HG02981 (cell line): ENCODE measurements at regions not wholly inside any gene's neighbourhood (a gene's known extent, or its start where the extent isn't known, plus 50 kb on each side); places are given as distances from the start of the nearest gene placed in this dataset.

ENCODE experiments used
- ATAC-seq: cut with Tn5 transposase; IDR thresholded peaks from one replicate; pipeline ENCODE4 v1.9.1; 2021; ENCODE audit warnings: mild to moderate bottlenecking, moderate library complexity; ENCODE audit not compliant: unreplicated experiment

GRCh38 chr12:118467641-118468305, 91.4 kb downstream of the SUDS3 start:
- no peak for ATAC-seq

DNA sequence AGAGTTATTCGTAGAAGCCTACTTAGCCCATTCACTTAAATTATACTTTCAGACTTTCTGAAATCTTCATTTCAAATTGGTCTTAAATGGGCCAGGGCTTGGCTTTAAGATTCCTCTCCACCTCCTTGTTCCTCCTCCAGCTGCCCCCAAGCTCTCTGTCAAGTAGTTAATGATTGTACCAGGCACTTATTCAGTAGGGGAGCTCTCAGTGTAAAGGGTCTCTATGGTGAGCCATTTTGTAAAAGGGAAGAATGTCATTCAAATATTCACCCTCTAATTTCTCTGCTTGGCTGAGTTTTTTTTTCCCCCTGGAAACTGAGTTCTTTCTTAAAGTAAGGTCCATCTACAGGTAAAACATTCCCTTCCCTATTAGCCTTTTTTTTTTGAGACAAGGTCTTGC, 96.6 kb downstream of the SUDS3 start:
- no peak for ATAC-seq

DNA sequence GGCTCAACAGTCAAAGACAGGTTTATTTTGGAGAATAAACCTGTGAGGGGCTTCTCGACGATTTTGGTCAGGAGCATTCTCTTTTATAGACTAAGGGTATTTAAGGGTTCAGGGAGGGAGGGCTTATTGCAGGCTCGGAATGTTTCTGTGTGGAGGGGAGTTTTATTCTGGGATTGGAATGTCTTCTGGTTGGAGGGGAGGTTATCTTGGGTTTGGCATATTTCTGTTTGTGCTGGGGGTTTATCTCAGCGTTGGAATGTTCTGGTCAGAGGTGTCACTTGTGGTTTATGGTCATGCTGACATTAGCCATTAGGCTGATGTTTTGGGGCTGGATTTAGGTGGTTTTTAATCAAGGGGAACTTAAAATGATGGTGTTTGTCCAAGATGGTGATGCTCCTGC, 103.9 kb downstream of the SUDS3 start:
- no peak for ATAC-seq

- ATAC-seq: no peak
These were observed 111.7 kb downstream of the SUDS3 start for GRCh38 chr12:118488034-118488433.

DNA sequence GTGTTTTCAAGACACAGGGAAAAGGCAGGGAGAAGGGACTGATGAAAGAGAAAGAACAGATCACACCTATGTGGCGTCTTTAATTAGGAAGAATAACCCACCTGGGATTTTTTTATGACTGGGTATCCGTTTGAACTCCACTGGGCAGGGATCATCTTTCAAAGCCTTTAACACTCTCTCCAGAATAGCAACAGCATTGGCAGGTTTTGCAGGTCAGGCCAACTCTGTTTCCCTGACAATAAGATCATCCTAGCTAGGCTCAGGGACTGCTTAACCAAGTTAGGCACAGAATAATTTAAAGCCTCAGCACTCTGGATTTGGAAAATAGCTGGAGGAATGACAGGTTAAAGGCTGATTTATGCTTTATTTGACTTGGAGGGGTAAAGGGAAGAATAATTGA, 117.6 kb downstream of the SUDS3 start:
- no peak for ATAC-seq

GRCh38 chr12:118494776-118495175, 118.4 kb downstream of the SUDS3 start:
- no peak for ATAC-seq

DNA sequence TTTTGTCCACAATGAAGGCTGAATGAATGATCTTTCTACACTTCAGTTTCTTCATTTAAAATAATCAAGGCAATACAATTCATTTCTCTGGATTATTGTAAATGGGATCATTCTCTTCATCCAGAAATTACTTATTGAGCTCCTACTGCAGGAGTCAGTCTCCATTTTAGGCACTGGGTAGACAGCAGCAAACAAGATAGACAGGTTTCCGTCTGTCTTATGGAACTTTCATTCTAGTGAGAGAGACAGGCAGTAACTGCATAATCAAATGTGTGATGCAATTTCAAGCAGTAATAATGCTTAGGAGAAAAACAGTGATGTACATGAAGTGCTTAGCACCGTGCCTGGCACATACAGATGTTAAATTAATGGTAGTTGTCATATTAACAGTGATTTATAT, 118.9 kb downstream of the SUDS3 start:
- ATAC-seq: no peak

- ATAC-seq: no peak
These were observed 121.8 kb downstream of the SUDS3 start for GRCh38 chr12:118498171-118498570.

GRCh38 chr12:118500299-118500698, 123.9 kb downstream of the SUDS3 start:
- ATAC-seq: no peak

DNA sequence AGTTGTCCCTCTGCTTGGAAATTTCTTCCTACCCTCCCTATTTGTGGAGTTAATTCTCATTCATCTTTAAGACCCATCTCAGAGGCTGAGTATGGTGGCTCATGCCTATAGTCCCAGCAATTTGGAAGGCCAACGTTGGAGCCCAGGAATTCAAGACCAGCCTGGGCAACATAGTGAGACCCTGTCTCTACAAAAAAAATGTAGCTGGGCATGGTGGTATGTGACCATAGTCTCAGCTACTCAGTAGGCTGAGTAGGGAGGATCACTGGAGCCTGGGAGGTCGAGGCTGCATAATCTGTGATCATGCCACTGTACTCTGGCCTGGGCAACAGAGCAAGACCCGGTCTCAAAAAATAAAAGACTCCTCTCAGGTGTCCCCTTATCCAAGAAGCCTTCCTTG, 125.1 kb downstream of the SUDS3 start:
- ATAC-seq: no peak

GRCh38 chr12:118503476-118503875, 127.1 kb downstream of the SUDS3 start:
- ATAC-seq: no peak

DNA sequence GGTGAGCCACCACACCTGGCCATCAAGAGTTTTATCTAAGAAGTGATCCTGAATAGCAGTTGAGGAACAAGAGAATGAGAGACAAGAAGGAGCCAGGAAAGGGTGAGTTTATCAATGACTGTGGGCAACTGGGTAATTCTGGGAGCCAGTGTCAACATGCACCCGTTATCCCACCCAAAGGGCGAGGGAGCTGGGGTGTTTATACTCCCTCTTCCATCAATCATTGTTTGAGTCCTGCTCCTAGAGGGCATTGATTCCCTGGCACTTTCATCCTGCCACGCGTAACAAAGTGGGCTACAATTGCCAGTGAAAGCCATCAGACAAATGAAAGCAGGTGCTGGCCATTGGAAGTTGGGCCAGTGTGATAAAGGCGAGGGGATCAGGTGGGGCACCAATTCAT, 136.3 kb downstream of the SUDS3 start:
- ATAC-seq: no peak

DNA sequence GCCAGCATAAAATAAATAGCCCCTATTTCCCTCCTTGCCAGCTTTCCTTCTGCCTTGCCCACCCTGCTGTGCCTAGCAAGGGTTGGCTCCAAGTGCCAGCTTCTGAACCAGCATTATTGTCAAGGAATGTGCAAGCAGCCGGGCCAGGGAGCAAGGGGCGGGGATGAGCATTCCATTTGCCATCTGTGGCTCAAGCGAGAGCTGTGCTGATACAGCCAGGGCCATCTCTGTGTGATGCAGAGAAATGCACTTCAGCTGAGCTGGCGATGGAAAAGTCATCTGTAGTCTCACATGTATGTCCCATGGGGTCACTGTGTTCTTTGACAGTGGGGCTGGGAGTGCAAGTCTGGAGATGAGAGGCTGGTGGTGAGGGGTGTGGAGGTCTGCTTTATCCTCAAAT, 137.3 kb downstream of the SUDS3 start:
- no peak for ATAC-seq

DNA sequence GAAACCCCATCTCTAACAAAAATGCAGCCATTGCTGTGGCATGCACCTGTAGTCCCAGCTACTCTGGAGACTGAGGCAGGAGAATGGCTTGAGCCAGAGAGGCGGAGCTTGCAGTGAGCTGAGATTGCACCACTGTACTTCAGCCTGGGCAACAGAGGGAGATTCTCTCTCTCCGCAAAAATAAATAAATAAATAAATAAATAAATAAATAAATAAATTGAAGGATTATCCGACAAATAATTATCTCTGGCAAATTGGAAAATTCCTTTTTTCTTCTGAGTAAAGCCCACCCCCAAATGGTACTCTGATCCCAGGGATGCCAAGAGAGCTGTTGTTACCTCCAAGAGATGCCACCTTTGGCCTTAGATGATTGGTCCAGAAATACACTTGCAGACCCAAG, 137.9 kb downstream of the SUDS3 start:
- no peak for ATAC-seq

GRCh38 chr12:118520214-118521035, 144.1 kb downstream of the SUDS3 start:
- ATAC-seq: no peak

- ATAC-seq: no peak
These were observed 144.6 kb downstream of the SUDS3 start for GRCh38 chr12:118521036-118521370.

DNA sequence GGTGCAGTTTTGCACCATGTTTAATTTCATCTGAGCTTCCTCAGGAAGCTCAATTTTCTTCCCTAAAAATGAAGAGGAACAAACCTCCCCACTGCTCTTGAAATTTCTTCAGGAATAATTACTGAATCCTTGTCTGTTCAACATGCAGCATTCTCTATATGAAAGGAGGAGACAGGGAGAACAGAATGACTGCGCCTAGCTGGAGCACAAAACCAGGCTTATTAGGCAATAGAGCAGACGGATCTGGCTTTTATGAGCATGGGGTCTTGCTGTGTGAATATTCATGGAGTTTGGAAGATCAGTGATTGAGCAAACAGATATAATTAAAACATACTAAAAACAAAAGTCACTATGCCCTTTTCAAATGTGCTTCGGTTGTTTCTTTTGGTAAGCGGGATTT, 148.1 kb downstream of the SUDS3 start:
- ATAC-seq: no peak

DNA sequence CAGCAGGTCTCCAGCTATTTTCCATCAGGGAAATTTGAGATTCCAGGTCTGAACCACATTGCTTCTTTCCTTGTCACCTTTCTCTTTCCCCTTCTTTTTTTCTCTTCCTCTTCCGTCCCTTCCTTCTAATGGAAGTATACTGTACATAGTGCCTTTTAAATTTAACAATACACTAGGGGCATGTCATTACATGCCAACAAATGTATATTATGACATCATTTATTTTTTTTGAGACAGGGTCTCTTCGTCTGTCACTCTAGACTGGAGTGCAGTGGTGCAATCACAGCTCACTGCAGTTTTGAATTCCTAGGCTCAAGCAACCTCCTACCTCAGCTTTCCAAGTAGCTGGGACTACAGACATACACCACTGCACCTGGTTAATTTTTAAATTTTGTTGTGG, 148.9 kb downstream of the SUDS3 start:
- no peak for ATAC-seq

DNA sequence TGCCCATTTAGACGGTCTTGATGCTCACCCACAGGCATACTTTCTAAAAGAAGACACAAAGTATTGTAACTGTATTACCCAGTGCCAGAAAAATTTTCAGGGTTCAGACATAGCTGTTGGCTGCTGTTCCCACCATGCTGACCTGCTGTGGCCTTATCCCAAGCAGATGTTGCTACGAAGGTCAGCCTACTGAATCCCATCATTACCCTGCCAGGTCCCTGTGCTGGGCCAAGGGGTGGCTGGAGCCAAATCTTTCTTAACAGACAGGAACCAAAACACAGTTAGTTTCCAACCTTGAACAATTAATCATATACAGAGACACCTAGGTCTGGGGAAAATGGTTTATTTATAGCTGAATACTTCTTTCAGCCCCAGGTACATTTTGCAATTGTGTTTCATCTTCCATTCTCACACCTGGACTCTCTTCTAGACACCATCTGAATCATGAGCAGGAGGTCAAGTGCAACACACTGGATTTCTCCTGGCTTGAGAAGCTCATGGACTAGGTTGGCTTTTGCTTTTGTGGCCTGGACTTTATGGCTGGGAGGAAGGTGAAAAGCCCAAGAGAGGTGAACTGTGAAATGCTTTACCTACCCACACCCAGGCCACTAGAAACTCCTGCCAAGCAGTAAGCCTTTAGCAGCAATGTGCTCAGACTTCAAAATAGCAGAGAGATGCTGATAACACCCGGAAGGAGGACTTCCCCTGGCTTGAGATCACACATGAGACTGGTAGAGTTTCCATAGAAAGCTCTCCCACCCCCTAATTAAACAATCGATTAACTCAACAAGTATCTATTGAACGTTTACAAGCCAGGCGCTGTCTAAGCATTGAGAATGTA, 150.1 kb downstream of the SUDS3 start:
- ATAC-seq: no peak

DNA sequence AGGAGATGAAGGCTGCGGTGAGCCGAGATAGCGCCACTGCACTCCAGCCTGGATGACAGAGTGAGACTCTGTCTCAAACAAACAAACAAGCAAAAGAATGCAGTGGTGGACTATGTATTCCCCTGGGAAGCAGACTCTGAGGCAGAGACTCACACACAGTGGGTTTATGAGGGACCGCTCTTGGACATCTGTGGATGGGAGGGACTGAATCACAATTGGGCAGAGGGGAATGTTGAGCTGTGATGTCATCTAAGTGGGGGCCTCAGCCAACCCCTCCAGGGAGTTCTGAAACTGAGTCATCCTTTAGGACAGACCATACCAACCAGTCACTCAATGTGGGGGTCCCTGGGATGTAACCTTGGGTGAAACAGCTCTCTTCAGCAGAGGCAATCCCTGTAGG, 151.0 kb downstream of the SUDS3 start:
- ATAC-seq: no peak

DNA sequence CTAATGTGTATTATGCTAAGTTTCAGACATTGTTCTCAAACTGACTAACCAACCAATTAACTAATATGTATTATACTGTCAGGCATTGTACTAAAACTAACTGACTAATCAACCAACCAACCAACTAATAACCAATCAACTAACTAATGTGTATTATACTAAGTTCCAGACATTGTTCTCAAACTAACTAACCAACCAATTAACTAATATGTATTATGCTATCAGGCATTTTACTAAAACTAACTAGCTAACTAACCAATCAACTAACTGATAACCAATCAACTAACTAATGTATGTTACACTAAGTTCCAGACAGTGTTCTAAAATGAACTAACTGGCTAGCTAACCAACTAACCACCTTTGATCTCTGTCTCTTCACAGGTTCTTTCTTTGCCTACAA, 152.3 kb downstream of the SUDS3 start:
- ATAC-seq: no peak

- no peak for ATAC-seq
These were observed 157.6 kb downstream of the SUDS3 start for GRCh38 chr12:118534003-118534402.
